Sigmoid colon (tissue), 3 donors: ENCODE measurements at regions not wholly inside any gene's neighbourhood (a gene's known extent, or its start where the extent isn't known, plus 50 kb on each side); places are given as distances from the start of the nearest gene placed in this dataset.

ENCODE experiments used
- CTCF ChIP-seq, 4 experiments: fragments of 450-650 bp in 3 of 4; fragments of 200-600 bp in 1 of 4; IDR thresholded peaks; one replicate each; pipeline ENCODE4 v1.5.1; 2016 to 2019; ENCODE audit warnings: antibody characterized with exemption in 4 of 4, mild to moderate bottlenecking in 3 of 4, moderate library complexity in 2 of 4
- POLR2A ChIP-seq, 2 donors: fragments of 450-650 bp; IDR thresholded peaks; one replicate each; pipeline ENCODE4 v1.6.1; 2016; ENCODE audit warnings: antibody characterized with exemption in 2 of 2, mild to moderate bottlenecking in 2 of 2, moderate library complexity in 2 of 2

- TF ChIP-seq CTCF (IDR thresholded peaks at IDR 0.05) (no peak), POLR2A (IDR thresholded peaks at IDR 0.05) (no peak)
Measured at GRCh38 chr2:59569124-59569523, 984.3 kb downstream of the BCL11A start.
